ENCODE measurements at regions not wholly inside any gene's neighbourhood (a gene's known extent, or its start where the extent isn't known, plus 50 kb on each side); places are given as distances from the start of the nearest gene placed in this dataset.

- TF ChIP-seq CTCF (conservative IDR thresholded peaks at IDR 0.05; ENCODE audit: low read depth, low read length) (no peak), EZH2phosphoT487 (IDR thresholded peaks at IDR 0.05; ENCODE audit: borderline replicate concordance, low read length) (no peak), EZH2 (IDR thresholded peaks at IDR 0.05; ENCODE audit: low read length, unreplicated experiment) (no peak)
These were observed 244.2 kb upstream of the NR3C2 start for GRCh38 chr4:148686449-148686848.

All from PC-3 (cell line).